Ramos (cell line): ENCODE measurements at regions not wholly inside any gene's neighbourhood (a gene's known extent, or its start where the extent isn't known, plus 50 kb on each side); places are given as distances from the start of the nearest gene placed in this dataset.
"Not testable (repeated sequence)": the region's sequence is repeated elsewhere in the genome, so short reads cannot be mapped to it uniquely, and the experiment has no call there.

Experiments
- in situ Hi-C: fragments of 300-500 bp; cut with MboI; formaldehyde crosslinking; loops from one replicate; pipeline ENCODE4 v1.14.3; 2022; ENCODE audit warnings: low sequenced_read_pairs; ENCODE audit not compliant: unreplicated experiment

DNA sequence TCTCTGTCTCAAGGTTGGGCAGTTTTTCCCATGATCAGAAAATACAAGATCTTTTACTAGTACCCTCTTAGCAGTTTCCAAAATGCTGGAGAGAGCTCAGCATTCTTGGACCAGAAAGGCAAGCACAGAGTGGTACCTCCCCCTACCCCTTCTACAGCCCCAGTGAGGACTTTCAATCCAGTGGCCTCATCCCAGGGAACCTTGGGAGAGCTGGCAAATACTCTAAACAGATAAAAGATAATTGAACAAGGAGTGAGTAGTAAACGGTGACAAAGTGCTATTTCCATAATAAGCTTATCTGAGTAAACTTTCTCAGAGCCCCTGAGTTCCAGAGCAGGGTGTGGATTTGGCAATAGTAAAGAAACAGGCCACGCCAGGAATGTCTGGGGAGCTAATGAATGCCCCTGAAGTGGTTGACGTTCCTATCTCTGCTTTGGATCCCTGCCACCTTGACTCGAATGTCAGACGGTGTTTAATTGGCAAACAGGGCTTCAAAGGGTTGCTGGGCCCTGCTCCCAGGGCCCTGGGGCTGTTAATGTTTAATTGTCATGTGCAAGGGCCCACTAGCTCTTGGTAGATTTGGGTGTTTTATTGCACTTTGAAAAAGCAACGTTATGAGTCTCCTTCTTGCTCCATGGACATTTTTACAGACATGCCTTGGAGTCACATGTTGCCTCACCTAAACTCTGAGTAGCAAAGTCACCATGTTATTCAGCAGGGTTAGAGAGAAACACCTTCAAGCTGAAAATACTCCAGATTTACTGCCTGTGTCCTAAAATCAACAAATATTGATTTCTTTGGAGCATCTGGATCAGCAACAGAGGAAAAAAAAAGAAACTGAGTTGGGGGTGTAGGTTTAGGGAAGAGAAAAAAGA lies 239.9 kb downstream of the CYRIA start:
- in situ Hi-C loops = no loop called here

GRCh38 chr2:16420421-16420820 lies 245.2 kb downstream of the CYRIA start:
- in situ Hi-C loops = no loop called here

DNA sequence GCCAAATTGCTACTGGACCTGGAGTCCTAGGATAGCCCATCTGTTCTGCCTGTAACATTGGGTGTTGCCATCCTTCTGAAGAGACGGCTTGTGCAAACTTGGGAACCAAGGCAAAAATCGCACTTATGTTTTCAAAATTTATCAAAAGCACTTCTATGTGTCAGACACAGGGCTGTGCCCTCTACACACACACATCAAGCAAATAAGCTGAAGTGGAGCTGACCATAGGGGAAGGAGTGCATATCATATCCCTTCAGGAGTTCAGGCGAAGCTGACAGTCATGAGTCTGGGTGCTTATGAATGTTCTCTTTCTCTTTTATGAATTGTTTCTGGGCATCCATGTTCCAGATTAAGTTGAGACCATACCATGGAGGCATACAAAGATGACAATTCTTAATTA lies 247.9 kb downstream of the CYRIA start:
- in situ Hi-C loops = no loop called here

DNA sequence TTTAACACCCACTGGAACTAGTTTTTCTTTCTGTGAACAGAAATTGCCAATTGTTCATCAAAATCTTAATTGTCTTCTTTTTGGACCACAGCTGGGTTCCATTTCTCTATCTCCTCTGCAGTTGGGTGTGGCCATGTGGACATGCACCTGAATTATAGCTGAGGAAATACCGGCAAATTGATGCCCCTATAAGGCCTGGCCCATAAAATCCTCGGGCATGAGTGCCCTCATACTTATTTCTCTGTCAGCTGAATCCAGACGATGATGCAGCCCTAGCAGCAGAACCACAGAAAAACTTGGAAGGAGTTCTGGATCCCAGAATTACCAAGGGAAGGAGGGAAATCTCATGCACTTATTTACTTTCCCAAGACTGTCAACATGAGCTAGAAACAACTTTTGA lies 249.0 kb downstream of the CYRIA start:
- in situ Hi-C loops = no loop called here

DNA sequence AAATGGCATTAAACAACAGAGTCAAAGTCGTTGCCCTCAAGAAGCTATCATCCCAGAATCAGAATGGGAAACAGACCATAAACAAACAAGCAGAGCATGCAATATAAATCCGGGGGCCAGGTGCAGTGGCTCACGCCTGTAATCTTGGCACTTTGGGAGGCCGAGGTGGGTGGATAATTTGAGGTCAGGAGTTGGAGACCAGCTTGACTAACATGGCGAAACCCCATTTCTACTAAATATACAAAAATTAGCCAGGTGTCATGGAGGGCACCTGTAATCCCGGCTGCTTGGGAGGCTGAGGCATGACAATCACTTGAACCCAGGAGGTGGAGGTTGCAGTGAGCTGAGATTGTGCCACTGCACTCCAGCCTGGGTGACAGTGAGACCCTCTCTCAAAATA lies 249.8 kb downstream of the CYRIA start:
- in situ Hi-C loops = not testable (repeated sequence)

- in situ Hi-C loops = no loop called here
Measured at GRCh38 chr2:16413947-16414346, 251.7 kb downstream of the CYRIA start.

DNA sequence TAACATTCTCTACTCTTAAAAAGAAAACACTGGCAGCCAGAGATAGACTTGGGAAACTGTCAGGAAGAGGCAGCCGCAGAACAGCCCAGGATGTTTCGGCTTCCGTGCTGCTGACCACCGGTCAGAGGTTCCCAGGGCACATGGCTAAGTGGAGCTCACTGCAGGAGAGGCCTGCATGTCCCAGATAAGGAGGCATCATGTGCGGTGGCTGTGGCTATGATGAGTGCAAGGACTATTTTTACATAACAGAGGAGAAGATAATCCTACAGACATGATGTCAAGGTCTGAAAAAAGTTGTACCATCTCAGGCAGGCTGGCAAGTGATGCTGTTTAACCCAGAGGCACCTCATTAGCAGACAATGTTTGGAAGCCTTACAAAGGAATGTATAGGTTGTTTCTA lies 252.3 kb downstream of the CYRIA start:
- in situ Hi-C loops = no loop called here

- in situ Hi-C loops = no loop called here
Measured at GRCh38 chr2:16412321-16413030, 253.2 kb downstream of the CYRIA start.

- in situ Hi-C loops = no loop called here
Measured at GRCh38 chr2:16411788-16412187, 253.8 kb downstream of the CYRIA start.

GRCh38 chr2:16409849-16410248 lies 255.8 kb downstream of the CYRIA start:
- in situ Hi-C loops = no loop called here

DNA sequence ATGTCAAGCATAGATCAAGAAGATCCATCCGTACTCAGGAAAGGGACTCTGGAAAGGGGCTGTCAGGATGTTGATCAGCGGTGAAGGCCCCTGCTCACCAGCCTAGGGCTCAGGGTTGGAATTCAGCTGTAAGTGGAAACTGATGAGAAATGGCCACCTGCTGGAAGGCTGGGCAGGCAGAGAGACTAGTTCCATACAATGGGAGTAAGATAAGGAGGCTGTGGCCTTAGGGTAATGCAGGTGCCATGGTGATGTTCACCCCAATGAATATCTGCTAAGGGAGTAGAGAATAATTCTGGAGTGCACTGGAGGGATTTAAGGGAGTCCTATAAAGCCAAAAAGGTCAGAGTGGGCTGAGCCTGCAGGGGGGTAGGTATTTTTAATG lies 256.6 kb downstream of the CYRIA start:
- in situ Hi-C loops = no loop called here

DNA sequence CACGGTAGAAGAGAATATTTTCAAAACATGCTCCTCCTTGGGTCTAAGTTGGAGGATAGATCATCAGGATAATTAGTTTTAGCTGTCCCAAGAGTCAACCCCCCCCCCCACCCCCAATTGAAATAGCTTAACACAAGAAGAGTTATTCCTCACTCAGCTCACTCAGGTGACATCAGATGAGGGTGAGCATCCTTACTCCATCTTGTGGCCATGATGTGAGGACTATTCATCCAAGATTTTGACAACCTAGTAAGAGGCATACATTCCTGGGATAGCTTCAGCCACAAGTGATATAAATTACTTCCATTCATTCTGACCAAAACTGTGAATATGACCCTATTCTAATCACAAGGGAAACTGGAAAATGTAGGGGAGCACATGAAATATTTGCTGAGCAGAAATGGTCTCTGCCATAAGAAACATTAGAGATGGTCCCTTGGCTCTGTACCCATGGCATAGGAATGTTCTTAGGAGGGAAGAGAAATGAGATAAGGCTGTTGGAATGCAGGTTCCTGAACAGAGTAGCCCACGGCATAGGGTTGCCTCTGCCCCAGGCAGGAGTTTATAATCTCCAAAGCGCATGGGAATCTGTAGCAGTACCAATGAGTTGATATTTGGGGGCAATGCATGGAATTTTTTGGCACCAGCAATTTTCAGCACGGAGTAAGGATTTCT lies 257.2 kb downstream of the CYRIA start:
- in situ Hi-C loops = no loop called here

- in situ Hi-C loops = no loop called here
Measured at GRCh38 chr2:16407358-16407757, 258.3 kb downstream of the CYRIA start.

GRCh38 chr2:16406496-16407289 lies 258.9 kb downstream of the CYRIA start:
- in situ Hi-C loops = no loop called here

DNA sequence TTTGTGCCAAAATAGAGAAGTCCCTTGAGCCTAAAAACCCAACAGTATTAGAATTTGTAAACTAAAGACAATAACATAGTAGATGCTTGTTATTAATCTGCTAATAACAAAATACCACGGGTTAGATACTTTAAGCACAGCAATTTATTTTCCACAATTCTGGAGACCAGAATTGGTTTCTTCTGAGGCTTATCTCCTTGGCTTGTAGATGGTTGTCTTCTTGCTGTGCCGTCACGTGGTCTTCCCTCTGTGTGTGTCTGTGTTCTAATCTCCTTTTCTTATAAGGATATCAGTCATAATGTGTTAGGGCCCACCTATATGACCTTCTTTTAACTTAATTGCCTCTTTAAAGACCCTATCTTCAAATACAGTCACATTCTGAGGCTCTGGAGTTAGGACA lies 260.1 kb downstream of the CYRIA start:
- in situ Hi-C loops = no loop called here

GRCh38 chr2:16404551-16405300 lies 260.9 kb downstream of the CYRIA start:
- in situ Hi-C loops = no loop called here

DNA sequence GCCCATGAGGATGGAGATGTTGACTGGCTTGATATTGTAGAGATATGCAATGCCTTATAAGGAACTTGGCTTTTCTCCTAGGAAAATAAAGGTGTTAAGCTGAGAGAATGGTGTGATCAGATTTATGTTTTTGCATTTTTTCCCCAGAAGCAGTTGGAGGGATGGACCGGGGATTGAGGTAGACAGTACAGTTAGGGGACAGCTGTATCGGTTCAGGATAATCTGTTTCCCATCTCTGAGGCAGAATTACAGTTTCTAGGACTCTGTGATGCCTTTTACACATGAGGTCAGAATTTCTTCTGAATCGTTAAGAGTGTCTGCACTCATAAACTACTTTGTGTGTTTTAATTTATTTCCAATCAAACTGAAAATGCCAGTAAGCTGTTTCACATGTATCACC lies 261.5 kb downstream of the CYRIA start:
- in situ Hi-C loops = no loop called here

GRCh38 chr2:16402891-16403290 lies 262.7 kb downstream of the CYRIA start:
- in situ Hi-C loops = no loop called here

GRCh38 chr2:16401761-16402300 lies 263.8 kb downstream of the CYRIA start:
- in situ Hi-C loops = no loop called here
